ENCODE measurements at regions not wholly inside any gene's neighbourhood (a gene's known extent, or its start where the extent isn't known, plus 50 kb on each side); places are given as distances from the start of the nearest gene placed in this dataset.
A peak's percentile ranks its signal among the peaks of the same experiment; 100 is the strongest.

DNA sequence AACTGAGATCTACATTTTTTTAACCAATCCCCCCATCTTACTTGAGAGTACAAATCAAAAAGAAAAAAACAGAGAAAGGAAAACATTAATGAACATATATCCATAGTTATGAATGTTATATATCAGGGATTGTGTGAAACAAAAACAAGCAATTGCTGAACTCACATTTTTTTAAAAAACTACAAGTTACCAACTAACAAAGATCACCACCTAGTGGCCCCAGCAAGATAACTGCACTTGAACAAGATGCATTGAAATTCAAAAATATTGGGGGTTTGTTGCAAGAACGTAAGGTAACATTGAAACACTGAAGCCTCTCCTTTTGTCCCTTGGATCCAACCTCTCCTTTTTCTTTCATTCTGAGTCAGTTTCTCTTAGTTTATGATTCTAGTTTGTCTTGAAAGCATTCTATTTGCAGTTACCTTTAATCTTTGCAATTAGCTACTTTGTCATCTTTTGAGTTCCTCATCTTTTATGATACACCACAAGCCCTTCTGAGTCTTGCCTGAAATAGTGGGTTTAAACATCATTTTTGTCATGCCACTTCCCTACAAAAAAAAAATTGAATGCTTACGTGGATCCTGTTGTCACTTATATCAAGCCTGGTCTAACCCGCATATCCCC lies 87.3 kb upstream of the TES start:
- Histone ChIP-seq H3K79me2 (no peaks in the 10 kb centered on the region), H3K27me3 (ENCODE audit: control insufficient read depth, insufficient read depth, low read length) (no peaks in the 10 kb centered on the region), H3K4me2 (ENCODE audit: low read length) (no peak overlapping the region), H3K9ac (no peak overlapping the region), H3K4me3 (ENCODE audit: low read depth, low read length) (no peak overlapping the region), H2AFZ (no peak overlapping the region), H3K4me1 (no peaks in the 10 kb centered on the region), H3K9me3 (ENCODE audit: control insufficient read depth, low read length) (no peaks in the 10 kb centered on the region), H3K36me3 (ENCODE audit: control insufficient read depth, insufficient read depth, low read length) (no peaks in the 10 kb centered on the region), H3K27ac (no peak overlapping the region)
- TF ChIP-seq, protein P1, sequence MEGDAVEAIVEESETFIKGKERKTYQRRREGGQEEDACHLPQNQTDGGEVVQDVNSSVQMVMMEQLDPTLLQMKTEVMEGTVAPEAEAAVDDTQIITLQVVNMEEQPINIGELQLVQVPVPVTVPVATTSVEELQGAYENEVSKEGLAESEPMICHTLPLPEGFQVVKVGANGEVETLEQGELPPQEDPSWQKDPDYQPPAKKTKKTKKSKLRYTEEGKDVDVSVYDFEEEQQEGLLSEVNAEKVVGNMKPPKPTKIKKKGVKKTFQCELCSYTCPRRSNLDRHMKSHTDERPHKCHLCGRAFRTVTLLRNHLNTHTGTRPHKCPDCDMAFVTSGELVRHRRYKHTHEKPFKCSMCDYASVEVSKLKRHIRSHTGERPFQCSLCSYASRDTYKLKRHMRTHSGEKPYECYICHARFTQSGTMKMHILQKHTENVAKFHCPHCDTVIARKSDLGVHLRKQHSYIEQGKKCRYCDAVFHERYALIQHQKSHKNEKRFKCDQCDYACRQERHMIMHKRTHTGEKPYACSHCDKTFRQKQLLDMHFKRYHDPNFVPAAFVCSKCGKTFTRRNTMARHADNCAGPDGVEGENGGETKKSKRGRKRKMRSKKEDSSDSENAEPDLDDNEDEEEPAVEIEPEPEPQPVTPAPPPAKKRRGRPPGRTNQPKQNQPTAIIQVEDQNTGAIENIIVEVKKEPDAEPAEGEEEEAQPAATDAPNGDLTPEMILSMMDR (IDR thresholded peaks at IDR 0.05), result peak; percentile 17

GRCh38 chr7:116128139-116128538 lies 82.2 kb upstream of the TES start:
- no peak overlapping the region for H2AFZ ChIP-seq
- no peaks in the 10 kb centered on the region for H3K27me3 ChIP-seq (ENCODE audit: control insufficient read depth, insufficient read depth, low read length)
- H3K4me1 ChIP-seq, result no peaks in the 10 kb centered on the region
- TF ChIP-seq, protein P1 (IDR thresholded peaks at IDR 0.05), result no peak
- H3K4me2 ChIP-seq (ENCODE audit: low read length), result no peak overlapping the region
- no peak overlapping the region for H3K4me3 ChIP-seq (ENCODE audit: low read depth, low read length)
- no peak overlapping the region for H3K9ac ChIP-seq
- no peak overlapping the region for H3K27ac ChIP-seq
- no peaks in the 10 kb centered on the region for H3K36me3 ChIP-seq (ENCODE audit: control insufficient read depth, insufficient read depth, low read length)
- no peaks in the 10 kb centered on the region for H3K79me2 ChIP-seq
- H3K9me3 ChIP-seq (ENCODE audit: control insufficient read depth, low read length), result no peaks in the 10 kb centered on the region

GRCh38 chr7:116135306-116135705 lies 75.0 kb upstream of the TES start:
- no peak overlapping the region for H2AFZ ChIP-seq
- no peaks in the 10 kb centered on the region for H3K36me3 ChIP-seq (ENCODE audit: control insufficient read depth, insufficient read depth, low read length)
- no peaks in the 10 kb centered on the region for H3K79me2 ChIP-seq
- TF ChIP-seq, protein P1 (IDR thresholded peaks at IDR 0.05), result no peak
- no peaks in the 10 kb centered on the region for H3K4me1 ChIP-seq
- no peak overlapping the region for H3K4me2 ChIP-seq (ENCODE audit: low read length)
- no peak overlapping the region for H3K4me3 ChIP-seq (ENCODE audit: low read depth, low read length)
- H3K9me3 ChIP-seq (ENCODE audit: control insufficient read depth, low read length), result no peaks in the 10 kb centered on the region
- H3K9ac ChIP-seq, result no peak overlapping the region
- no peak overlapping the region for H3K27ac ChIP-seq
- no peaks in the 10 kb centered on the region for H3K27me3 ChIP-seq (ENCODE audit: control insufficient read depth, insufficient read depth, low read length)

DNA sequence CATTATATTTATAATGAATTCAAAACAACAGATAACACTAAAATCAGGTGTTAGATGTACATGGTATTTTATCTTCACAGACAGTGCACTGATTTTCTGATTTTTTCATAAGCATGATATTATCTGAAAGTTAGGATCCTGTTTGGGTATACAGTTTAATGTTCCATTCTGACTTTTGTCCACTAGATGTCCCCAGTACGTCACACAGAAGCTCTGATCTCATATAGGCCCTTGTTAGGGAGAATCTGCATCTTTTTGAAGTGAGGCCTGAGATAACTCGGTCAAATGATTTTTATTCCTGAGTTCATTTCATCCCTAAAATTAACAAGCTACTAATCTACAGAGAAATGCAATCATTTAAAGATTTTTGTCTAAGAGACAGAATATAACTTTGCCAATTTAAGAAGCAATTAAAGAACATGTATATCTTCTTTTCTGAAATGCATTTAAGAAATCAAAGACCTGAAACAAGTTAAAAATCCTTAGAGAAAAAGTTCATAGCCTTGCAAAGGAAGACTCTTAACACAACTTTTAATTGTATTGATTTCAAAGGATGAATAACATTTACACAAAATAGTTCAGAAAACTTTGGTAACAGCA lies 72.0 kb upstream of the TES start:
- Histone ChIP-seq H2AFZ (no peak overlapping the region), H3K4me3 (ENCODE audit: low read depth, low read length) (no peak overlapping the region), H3K4me1 (no peaks in the 10 kb centered on the region), H3K27me3 (ENCODE audit: control insufficient read depth, insufficient read depth, low read length) (no peaks in the 10 kb centered on the region), H3K9ac (no peak overlapping the region), H3K4me2 (ENCODE audit: low read length) (no peak overlapping the region), H3K27ac (no peak overlapping the region), H3K9me3 (ENCODE audit: control insufficient read depth, low read length) (no peaks in the 10 kb centered on the region), H3K36me3 (ENCODE audit: control insufficient read depth, insufficient read depth, low read length) (no peaks in the 10 kb centered on the region), H3K79me2 (no peaks in the 10 kb centered on the region)
- TF ChIP-seq, protein P1 (IDR thresholded peaks at IDR 0.05), result peak; percentile 64

DNA sequence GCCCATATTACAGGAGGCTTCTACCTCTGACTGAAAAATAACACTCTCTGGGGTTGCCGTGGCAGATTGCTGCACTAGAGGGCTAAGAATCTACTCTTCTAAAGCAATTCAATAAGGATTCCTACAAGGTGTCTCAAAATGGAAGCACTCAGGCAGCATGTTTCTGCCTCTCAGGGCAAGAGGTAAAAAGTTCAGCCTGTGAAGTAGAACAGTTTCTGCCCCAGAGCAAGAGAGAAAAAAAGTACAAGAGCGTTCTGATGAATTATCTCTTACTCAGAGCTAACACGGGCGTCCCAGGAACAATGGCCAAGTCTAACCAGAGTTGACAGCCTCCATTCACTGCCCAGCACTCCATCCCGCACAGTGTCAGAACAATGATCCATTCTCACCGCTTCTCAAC lies 71.3 kb upstream of the TES start:
- no peak overlapping the region for H3K4me3 ChIP-seq (ENCODE audit: low read depth, low read length)
- TF ChIP-seq, protein P1 (IDR thresholded peaks at IDR 0.05), result no peak
- H3K4me2 ChIP-seq (ENCODE audit: low read length), result no peak overlapping the region
- H3K36me3 ChIP-seq (ENCODE audit: control insufficient read depth, insufficient read depth, low read length), result no peaks in the 10 kb centered on the region
- H2AFZ ChIP-seq, result no peak overlapping the region
- no peaks in the 10 kb centered on the region for H3K9me3 ChIP-seq (ENCODE audit: control insufficient read depth, low read length)
- no peak overlapping the region for H3K9ac ChIP-seq
- no peaks in the 10 kb centered on the region for H3K27me3 ChIP-seq (ENCODE audit: control insufficient read depth, insufficient read depth, low read length)
- no peak overlapping the region for H3K27ac ChIP-seq
- no peaks in the 10 kb centered on the region for H3K79me2 ChIP-seq
- no peaks in the 10 kb centered on the region for H3K4me1 ChIP-seq

Data from parathyroid adenoma (tissue), 2 donors.